ENCODE measurements at regions not wholly inside any gene's neighbourhood (a gene's known extent, or its start where the extent isn't known, plus 50 kb on each side); places are given as distances from the start of the nearest gene placed in this dataset.

DNA sequence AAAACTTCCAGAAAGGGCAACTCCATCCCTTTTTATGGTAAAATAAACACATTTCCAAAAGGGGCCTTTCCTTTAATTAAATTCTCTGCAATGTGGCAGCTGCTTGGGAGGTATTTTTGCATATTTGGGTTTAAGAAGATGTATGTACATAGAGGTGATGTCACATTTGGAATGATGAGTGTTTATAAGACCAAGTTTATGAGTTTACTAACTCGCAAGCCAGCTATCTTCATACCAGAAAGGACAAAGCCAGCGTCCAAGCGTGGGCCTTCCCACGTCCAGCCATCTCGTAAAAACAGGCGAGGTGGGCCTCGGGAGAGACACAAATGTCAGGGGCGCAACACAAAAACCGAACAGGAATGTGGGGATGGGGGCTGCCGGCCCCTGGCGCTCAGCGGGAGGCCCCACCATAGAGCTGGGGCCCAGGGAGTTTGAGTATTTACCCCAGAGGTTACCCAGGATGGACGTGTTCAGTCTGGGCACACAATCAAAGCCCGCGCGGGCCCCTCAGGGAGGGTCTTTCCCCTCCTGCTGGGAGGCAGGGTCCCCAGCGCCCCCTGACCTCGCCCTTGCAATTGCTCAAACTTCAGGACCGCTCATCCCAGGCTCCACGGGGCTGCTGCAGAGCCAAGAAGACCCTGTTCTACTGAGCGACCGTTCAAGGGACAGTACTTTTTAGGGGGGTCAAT is 137.3 kb downstream of the TWIST2 start:
- TF ChIP-seq, protein P1, sequence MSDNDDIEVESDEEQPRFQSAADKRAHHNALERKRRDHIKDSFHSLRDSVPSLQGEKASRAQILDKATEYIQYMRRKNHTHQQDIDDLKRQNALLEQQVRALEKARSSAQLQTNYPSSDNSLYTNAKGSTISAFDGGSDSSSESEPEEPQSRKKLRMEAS (IDR thresholded peaks at IDR 0.05): no peak
- TF ChIP-seq, protein P2, sequence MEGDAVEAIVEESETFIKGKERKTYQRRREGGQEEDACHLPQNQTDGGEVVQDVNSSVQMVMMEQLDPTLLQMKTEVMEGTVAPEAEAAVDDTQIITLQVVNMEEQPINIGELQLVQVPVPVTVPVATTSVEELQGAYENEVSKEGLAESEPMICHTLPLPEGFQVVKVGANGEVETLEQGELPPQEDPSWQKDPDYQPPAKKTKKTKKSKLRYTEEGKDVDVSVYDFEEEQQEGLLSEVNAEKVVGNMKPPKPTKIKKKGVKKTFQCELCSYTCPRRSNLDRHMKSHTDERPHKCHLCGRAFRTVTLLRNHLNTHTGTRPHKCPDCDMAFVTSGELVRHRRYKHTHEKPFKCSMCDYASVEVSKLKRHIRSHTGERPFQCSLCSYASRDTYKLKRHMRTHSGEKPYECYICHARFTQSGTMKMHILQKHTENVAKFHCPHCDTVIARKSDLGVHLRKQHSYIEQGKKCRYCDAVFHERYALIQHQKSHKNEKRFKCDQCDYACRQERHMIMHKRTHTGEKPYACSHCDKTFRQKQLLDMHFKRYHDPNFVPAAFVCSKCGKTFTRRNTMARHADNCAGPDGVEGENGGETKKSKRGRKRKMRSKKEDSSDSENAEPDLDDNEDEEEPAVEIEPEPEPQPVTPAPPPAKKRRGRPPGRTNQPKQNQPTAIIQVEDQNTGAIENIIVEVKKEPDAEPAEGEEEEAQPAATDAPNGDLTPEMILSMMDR (IDR thresholded peaks at IDR 0.05; ENCODE audit: low read depth, low read length, missing input control): no peak
- TF ChIP-seq FOXA2 (IDR thresholded peaks at IDR 0.05): no peak
- no peak for TF ChIP-seq TAF1 (conservative IDR thresholded peaks at IDR 0.05)
- TF ChIP-seq NR2F2 (IDR thresholded peaks at IDR 0.05): no peak
- no peak for TF ChIP-seq HNF4G (IDR thresholded peaks at IDR 0.05)
- Histone ChIP-seq H3K4me1 (ENCODE audit: control insufficient read depth in 4 of 4, insufficient read depth in 4 of 4, low read length in 3 of 4) (no peaks in the 10 kb centered on the region), H3K9ac (ENCODE audit: low read depth in 1 of 2, low read length in 2 of 2) (no peak overlapping the region), H3K27me3 (ENCODE audit: control insufficient read depth in 4 of 4, insufficient read depth in 4 of 4, low read length in 3 of 4) (peaks cover 0 to 2% (median 0%) of the 10 kb centered on the region in 4 donors), H3K36me3 (ENCODE audit: control insufficient read depth in 4 of 4, insufficient read depth in 3 of 4, low read depth in 1 of 4, low read length in 3 of 4) (no peaks in the 10 kb centered on the region), H3K27ac (ENCODE audit: low read depth in 1 of 2, low read length in 2 of 2) (no peak overlapping the region), H3K4me3 (ENCODE audit: low read depth in 1 of 3, low read length in 3 of 3) (no peak overlapping the region), H3K9me3 (ENCODE audit: control insufficient read depth in 4 of 4, low read length in 3 of 4) (no peaks in the 10 kb centered on the region)
- DNase-seq (ENCODE audit: low spot score): no peak
- WGBS: 79% methylated on average over 22 of the region's 22 CpGs

DNA sequence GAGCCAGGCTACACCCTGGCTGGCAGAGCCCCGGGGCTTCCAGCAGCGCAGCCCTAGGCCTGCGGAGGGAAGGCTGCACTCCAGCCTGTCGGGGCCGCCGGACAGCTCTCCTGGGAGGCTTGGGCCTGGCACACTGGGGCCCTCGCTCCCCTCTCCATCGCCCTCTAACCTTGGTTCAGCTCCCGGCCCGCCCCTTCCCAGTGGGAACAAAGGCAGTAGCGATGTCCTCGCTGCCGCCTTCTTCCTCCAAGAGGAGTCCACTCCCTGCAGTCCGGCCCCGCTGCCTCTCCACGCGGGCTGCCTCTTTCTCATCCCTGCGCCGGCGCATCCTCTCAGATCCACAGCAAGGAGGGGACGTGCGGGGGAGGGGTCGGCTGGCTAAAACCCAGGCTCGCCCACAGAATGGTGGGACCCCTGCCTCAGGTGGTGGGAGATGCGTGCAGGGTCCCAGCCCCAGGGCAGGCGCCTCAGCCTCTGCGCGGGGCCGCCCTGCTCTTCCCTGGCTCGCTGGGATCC is 138.1 kb downstream of the TWIST2 start:
- 69% methylated on average over 30 of the region's 30 CpGs for WGBS
- no peak for DNase-seq (ENCODE audit: low spot score)

More for the DNA sequence above, 138.1 kb downstream of the TWIST2 start:
- no peak for TF ChIP-seq GABPA (IDR thresholded peaks at IDR 0.05 in 1 of 2, conservative IDR thresholded peaks at IDR 0.05 in 1 of 2)
- no peak for TF ChIP-seq FOXA1 (IDR thresholded peaks at IDR 0.05)
- no peak for TF ChIP-seq TAF1 (conservative IDR thresholded peaks at IDR 0.05)
- no peak for TF ChIP-seq EGR1 (IDR thresholded peaks at IDR 0.05; ENCODE audit: low read depth in 2 of 2)
- no peak for TF ChIP-seq JUND (IDR thresholded peaks at IDR 0.05)
- TF ChIP-seq NR2F2 (IDR thresholded peaks at IDR 0.05): no peak
- no peak for TF ChIP-seq YY1 (IDR thresholded peaks at IDR 0.05)
- TF ChIP-seq, protein P3, sequence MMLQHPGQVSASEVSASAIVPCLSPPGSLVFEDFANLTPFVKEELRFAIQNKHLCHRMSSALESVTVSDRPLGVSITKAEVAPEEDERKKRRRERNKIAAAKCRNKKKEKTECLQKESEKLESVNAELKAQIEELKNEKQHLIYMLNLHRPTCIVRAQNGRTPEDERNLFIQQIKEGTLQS (IDR thresholded peaks at IDR 0.05): no peak
- TF ChIP-seq, protein P2 (IDR thresholded peaks at IDR 0.05; ENCODE audit: low read depth, low read length, missing input control): no peak
- no peak for TF ChIP-seq HNF4G (IDR thresholded peaks at IDR 0.05)
- no peak for TF ChIP-seq RAD21 (IDR thresholded peaks at IDR 0.05)
- TF ChIP-seq, protein P1 (IDR thresholded peaks at IDR 0.05): no peak
- TF ChIP-seq SP1 (IDR thresholded peaks at IDR 0.05): no peak
- no peak for TF ChIP-seq HNF4A (conservative IDR thresholded peaks at IDR 0.05)
- TF ChIP-seq, protein P4, sequence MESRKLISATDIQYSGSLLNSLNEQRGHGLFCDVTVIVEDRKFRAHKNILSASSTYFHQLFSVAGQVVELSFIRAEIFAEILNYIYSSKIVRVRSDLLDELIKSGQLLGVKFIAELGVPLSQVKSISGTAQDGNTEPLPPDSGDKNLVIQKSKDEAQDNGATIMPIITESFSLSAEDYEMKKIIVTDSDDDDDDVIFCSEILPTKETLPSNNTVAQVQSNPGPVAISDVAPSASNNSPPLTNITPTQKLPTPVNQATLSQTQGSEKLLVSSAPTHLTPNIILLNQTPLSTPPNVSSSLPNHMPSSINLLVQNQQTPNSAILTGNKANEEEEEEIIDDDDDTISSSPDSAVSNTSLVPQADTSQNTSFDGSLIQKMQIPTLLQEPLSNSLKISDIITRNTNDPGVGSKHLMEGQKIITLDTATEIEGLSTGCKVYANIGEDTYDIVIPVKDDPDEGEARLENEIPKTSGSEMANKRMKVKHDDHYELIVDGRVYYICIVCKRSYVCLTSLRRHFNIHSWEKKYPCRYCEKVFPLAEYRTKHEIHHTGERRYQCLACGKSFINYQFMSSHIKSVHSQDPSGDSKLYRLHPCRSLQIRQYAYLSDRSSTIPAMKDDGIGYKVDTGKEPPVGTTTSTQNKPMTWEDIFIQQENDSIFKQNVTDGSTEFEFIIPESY (IDR thresholded peaks at IDR 0.05): no peak
- TF ChIP-seq RXRA (IDR thresholded peaks at IDR 0.05): no peak
- TF ChIP-seq, protein P5, sequence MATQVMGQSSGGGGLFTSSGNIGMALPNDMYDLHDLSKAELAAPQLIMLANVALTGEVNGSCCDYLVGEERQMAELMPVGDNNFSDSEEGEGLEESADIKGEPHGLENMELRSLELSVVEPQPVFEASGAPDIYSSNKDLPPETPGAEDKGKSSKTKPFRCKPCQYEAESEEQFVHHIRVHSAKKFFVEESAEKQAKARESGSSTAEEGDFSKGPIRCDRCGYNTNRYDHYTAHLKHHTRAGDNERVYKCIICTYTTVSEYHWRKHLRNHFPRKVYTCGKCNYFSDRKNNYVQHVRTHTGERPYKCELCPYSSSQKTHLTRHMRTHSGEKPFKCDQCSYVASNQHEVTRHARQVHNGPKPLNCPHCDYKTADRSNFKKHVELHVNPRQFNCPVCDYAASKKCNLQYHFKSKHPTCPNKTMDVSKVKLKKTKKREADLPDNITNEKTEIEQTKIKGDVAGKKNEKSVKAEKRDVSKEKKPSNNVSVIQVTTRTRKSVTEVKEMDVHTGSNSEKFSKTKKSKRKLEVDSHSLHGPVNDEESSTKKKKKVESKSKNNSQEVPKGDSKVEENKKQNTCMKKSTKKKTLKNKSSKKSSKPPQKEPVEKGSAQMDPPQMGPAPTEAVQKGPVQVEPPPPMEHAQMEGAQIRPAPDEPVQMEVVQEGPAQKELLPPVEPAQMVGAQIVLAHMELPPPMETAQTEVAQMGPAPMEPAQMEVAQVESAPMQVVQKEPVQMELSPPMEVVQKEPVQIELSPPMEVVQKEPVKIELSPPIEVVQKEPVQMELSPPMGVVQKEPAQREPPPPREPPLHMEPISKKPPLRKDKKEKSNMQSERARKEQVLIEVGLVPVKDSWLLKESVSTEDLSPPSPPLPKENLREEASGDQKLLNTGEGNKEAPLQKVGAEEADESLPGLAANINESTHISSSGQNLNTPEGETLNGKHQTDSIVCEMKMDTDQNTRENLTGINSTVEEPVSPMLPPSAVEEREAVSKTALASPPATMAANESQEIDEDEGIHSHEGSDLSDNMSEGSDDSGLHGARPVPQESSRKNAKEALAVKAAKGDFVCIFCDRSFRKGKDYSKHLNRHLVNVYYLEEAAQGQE (IDR thresholded peaks at IDR 0.05): no peak
- peaks cover 0 to 2% (median 0%) of the 10 kb centered on the region in 4 donors for H3K27me3 ChIP-seq (ENCODE audit: control insufficient read depth in 4 of 4, insufficient read depth in 4 of 4, low read length in 3 of 4)
- H3K27ac ChIP-seq (ENCODE audit: low read depth in 1 of 2, low read length in 2 of 2): no peak overlapping the region
- no peaks in the 10 kb centered on the region for H3K9me3 ChIP-seq (ENCODE audit: control insufficient read depth in 4 of 4, low read length in 3 of 4)
- no peaks in the 10 kb centered on the region for H3K4me1 ChIP-seq (ENCODE audit: control insufficient read depth in 4 of 4, insufficient read depth in 4 of 4, low read length in 3 of 4)
- H3K36me3 ChIP-seq (ENCODE audit: control insufficient read depth in 4 of 4, insufficient read depth in 3 of 4, low read depth in 1 of 4, low read length in 3 of 4): no peaks in the 10 kb centered on the region
- H3K4me3 ChIP-seq (ENCODE audit: low read depth in 1 of 3, low read length in 3 of 3): no peak overlapping the region
- no peak overlapping the region for H3K9ac ChIP-seq (ENCODE audit: low read depth in 1 of 2, low read length in 2 of 2)
